ENCODE measurements at regions not wholly inside any gene's neighbourhood (a gene's known extent, or its start where the extent isn't known, plus 50 kb on each side); places are given as distances from the start of the nearest gene placed in this dataset.
"Not testable (repeated sequence)": the region's sequence is repeated elsewhere in the genome, so short reads cannot be mapped to it uniquely, and the experiment has no call there.

DNA sequence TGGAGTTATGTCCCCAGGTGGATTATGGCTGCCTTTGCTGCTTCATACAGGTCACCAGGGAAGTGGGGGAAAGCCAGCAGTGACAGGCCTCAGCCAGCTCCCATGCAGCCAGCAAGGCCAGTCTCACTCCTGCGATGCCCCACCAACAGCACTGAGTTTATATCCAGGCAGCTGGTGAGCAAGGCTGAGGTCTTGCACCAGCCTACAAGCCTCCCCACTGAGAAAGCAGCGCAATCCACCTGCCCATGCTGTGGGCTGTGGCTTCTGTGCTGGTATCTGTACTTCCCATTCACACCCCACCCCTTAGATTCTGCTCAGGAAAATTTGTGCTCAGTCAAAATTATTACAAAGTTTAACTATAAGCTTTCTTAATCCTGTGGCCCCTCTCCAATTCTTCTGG is 153.5 kb downstream of the HHIP start:
- DNase-seq, result no peak

DNA sequence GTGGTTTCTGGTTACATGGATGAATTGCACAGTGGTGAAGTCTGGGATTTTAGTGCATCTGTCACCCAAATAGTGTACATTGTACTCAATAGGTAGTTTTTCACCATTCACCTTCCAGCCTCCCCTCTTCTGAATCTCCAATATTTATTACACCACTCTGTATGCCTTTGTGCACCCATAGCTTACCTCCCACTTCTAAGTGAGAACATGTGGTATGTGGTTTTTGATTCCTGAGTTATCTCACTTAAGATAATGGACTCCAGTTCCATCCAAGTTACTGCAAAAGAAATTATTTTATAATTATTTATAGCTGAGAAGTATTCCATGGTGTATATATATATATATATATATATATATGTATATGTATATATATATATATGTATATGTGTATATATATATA is 155.8 kb downstream of the HHIP start:
- no peak for DNase-seq

DNA sequence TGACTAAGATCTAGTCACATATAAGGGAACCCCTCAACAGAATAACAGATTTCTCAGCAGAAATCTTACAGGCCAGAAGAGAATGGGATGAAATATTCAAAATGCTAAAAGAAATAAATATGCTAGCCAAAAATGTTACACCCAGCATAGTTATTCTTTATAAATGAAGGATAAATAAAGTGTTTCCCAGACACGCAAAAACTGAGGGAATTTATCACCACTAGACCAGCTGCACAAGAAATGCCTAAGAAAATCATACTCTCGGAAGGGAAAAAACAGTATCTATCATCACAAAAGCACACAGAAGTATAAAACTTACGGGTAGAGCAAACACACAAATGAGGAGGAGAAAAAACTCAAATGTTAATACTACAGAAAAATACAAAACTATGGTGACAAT is 162.1 kb downstream of the HHIP start:
- DNase-seq, result no peak

DNA sequence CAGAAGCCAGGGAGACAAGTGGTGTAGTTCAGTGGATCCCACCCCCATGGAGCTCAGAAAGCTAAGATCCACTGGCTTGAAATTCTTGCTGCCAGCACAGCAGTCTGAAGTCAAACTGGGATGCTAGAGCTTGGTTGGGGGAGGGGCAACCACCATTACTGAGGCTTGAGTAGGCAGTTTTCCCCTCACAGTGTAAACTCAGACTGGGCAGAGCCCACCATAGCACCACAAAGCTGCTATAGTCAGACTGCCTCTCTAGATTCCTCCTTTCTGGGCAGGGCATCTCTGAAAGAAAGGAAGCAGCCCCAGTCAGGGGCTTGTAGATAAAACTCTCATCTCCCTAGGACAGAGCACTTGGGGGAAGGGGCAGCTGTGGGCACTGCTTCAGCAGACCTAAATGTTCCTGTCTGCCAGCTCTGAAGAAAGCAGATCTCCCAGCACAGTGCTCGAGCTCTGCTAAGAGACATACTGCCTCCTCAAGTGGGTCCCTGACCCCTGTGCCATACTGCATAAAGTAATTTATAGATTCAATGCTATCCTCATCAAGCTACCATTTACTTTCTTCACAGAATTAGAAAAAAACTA is 163.2 kb downstream of the HHIP start:
- DNase-seq, result no peak

DNA sequence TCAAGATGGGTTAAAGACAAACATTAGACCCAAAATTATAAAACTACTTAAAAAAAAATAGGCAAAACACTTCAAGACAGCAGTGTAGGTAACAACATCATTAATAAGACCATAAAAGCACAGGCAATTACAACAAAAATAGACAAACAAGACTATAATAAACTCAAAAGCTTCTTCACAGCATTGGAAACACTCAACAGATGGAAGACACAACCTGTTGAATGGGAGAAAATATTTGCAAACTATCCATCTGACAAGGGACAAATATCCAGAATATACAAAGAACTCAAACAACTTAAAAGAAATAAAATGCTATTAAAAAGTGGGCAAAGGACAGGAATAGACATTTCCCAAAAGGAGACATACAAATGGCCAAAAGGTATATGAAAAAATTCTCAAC is 170.7 kb downstream of the HHIP start:
- no peak for DNase-seq

DNA sequence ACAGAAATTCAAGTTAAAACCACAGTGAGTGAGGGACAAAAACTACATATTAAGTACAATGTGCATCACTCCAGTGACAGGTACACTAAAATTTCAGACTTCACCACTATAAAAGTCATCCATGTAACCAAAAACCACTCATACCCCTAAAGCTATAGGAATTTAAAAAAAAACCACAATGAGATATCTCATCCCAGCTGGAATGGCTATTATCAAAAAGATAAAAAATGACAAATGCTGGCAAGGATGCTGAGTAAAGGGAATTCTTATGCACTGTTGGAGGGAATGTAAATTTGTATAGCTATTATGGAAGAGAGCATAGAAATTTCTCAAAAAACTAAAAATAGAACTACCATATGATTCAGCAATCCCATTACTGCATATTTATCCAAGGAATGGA is 171.1 kb downstream of the HHIP start:
- no peak for DNase-seq

DNA sequence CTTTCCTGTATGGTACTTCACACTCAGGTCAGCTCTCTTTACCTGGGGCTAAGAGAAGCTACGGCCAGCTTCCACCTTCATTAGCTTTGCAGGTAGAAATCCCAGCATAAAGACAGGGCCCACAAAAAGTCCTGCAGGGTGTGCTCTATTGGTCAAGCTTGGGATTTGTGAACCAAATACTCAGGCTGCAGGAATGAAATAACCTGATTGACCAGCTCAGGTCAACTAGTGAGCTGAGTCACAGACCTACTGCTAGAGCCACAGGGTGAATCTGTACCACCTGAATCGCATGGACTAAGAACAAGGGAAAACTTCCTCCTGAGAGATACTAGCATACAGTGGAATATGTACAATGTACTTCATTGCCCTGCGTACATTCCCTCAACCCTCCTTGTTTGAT is 172.2 kb downstream of the HHIP start:
- no peak for DNase-seq

DNA sequence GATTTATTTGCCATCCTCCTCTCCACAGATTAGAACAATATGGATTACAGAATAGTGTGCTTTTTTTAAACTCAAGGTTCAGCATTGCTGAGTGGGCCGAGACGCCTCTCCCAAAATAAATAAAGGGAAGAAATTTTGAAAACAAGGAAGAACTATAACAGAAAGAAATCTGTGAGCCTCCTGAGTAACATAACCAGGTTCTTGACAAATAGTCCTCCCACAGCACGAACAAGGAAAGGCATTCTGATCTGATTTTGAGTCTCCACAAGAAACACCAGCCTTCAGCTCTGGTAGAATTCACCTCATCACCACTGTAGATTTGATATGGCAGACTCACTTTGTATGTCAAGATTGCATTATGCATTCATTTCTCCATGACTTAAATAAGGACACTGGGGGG is 173.6 kb downstream of the HHIP start:
- DNase-seq, result no peak

DNA sequence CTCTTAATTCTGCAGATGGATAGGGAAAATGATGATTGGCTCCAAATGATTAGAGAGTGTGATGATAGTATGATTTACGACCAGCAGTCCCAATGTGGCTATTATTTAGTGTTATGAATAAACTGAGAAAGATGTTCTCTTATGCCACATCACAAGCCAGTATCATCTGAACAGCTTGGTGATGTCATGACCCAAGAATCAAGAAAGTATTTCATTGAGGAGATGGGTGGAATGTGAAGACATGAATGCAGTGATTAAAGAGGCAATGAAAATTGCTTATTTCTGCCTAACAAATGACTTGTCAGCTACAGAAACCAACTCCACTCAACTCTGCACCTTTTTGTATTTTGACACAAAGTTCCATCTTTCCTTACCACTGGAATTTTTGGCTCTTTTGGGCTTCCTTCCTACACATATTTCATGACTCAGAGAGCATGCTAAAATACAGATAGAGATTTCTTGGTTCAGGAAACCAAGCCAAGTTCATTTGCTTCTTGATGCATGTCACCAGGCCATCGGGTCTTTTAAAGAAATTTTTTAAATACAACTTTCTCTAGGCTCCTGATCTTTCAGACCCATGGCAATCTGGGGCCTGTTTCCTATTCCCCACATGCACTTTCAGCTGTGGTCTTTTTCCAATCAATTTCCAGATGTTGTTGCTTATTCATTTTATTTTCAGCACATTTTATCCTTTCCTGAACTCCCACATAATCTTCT is 174.2 kb downstream of the HHIP start:
- DNase-seq, result no peak

DNA sequence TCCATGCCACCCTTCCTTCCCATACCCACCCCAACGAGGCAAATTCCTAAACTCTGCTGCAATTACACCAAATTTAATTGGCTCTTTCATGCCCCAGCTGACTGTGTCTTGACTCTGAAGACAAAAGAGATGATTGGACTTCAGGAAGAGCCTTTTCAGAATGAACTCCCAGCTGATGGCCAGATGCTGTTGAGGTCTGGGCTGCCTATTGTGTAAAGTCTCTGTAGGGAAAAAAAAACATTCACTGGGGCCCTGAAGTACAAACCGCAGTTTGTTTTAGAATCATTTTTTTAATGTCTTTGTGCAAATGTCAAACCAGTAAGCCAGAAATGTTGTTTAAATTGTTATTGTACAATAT is 174.8 kb downstream of the HHIP start:
- DNase-seq, result no peak

DNA sequence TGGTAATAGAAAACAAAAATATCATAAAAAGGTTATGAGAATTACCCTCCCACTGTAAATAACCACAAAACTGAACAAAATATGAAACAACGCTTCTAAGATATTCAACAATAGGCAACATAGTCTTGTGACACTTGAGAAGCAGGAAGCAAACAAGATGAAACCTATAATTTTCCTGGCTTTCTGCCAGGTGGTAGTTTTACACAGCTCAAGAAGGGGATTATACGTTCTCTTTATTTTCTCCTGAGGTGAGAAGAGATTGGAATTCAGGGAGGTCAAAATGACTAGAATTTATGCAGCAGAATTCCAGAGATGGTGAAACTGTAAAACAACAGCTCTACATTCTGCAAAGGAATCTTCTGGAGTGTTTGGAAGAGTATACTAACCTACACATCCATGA is 186.0 kb downstream of the HHIP start:
- no peak for DNase-seq

DNA sequence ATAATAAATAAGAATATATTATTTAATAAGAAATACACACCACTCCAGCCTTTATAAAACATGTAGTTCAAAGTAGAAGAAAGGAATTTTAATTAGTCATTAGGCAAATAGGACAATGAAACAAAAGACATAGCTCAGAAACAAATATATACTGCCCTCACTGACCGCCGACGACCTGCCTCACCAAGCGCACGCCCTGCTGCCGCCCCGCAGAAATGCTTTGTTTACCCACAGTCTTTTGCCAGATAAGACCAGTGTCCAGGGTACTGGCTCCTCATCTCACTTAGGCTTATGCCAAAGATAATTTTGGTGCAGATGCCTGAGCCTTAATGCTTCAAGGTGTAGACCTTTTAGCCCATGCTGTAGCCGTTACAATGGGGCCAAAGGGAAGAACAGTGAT is 199.5 kb downstream of the HHIP start:
- DNase-seq, result no peak

DNA sequence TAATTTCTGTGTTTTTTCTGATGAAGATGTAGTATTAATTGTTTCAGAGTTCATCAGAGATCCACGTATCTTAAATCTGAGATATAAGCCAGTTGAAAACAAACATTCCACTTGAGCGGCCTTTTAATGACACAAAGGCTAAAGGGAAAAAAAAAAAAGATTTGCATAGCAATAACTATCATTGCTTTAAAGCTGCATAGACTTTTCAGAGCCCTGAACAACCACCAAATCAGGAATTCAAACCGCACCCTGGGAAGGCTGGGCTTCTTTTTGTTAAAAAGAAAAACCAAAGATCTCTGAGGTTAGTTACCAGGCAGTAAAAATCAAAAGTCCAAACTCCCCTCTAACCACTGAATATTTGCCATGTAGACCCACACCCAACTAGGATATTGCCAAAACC is 206.0 kb downstream of the HHIP start:
- no peak for DNase-seq

DNA sequence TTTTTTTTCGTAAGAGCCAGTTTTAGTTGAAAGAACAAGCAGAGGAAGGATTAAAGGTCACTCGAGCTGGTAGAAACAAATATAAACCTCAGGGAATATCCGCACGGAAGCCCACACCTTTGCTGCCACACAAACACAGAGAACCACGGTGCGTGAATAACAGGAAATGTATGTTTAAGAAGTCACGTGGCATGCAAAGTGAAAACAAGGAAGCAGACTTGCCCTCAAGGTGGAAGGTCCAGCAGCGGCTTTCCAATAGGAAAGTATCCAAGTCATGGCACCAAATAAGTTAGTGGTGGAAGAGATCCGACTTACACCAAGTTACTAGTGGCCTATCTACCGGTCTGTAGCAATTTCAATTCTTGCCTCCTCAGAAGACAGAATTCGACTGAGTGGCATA is 215.5 kb downstream of the HHIP start:
- no peak for DNase-seq

DNA sequence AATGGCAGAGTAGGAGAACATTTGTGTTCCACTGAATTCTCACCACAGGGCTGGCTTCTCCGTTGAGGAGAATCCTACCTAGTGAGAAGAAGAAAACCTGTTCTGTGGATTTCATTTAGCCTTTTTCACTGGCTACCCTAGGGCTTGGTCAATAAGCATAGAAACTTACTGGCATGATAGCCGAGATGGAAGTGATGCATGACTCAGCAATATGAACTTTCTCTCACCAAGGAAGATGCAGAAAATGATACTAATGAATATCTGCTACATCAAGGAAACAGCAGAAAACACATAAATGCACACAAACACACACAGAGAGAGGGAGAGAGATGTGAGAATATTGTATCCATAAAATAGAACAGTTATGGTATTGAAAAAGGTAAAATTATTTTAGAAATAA is 216.3 kb downstream of the HHIP start:
- no peak for DNase-seq

DNA sequence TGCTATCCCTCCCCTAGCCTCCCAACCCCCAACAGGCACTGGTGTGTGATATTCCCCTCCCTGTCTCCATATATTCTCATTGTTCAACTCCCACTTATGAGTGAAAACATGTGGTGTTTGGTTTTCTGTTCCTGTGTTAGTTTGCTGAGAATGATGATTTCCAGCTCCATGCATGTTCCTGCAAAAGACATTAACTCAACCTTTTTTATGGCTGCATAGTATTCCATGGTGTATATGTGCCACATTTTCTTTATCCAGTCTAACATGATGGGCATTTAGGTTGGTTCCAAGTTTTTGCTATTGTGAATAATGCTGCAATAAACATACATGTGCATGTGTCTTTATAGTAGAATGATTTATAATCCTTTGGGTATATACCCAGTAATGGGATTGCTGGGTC is 218.9 kb downstream of the HHIP start:
- DNase-seq, result not testable (repeated sequence)

DNA sequence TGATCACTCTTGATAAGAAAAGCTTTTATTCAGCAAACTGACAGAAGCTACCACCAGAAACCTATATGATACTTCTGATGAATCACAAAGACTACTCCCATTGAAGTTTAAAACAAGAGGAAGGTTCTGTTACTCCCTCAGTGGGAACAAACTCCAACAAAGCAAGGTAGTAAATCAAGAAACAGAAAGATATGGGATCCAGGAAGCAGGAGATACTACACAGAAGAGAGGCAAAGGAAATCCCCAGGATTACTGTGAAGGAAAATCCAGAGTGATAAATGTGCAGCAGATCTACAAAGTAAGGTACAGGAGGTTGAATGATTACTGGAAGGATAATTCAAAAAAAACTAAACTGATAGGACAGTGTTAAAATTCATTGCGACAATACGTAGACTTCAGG is 222.4 kb downstream of the HHIP start:
- DNase-seq, result no peak

DNA sequence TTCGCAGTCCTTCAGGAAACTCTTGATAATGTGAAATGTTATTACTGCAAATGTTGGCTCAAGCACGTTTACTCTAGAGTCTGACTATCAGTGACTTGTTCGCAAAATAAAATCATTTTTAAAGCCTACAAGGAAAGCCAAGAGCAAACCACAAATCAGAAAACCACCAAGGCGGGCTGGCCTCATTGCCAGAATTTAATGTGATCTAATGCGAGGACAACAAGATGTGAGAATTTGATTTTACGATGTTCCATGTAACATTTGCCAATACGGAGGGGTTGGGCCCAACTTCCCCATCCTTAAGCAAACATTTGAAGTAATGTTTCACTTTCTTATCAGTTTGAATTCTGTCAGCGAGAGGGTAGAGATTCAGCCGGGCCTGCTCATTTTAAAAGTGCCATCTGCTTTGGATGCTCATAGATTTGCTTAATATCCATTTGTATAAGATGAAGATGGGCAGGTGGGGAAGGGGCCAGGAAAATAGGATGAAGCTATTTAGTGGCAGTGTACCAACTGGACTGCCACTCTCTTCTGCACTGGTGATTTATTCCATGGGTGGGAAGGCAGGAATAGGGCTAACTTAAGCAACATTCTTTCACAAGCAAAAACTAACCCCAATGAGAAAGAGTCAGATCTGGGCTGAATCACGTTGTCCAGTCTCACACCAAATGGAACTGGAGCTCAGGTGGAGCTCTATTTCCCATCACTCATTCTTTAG is 225.3 kb downstream of the ANAPC10 start:
- DNase-seq, result no peak

DNA sequence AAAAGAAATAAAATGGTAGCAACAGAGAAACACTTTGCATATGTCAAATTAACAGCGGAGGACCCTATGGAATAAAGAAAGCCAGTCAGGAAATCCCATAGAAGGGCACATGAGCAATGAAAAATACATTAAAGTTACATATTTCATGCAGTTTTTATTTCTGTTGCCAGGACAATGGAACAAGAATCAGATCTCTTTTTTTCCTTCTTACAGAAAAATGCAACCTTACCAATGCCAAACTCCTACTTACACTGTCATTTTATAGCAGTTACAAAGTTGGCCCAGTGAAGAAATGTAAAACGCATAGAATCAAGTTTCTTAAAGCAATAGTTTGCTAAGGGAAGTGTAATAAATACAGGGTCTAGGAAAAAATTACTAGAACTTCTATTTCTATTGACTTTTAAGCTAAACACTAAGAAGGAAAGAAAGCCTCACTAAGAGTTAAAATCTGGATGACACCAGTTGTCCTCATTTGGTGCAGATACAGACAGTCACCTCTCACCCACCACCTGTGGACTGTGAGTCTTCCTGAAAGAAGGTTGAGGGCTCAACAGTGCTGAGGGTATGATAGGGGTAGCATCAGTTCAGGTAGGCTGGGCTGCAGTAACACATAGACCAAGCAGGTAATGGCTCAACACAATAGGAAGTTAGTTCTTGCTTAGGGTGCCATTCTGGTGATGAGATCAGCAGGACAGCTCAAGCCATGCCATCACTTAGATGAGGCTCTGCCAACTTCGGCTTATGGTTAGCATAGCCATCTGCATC is 224.6 kb downstream of the ANAPC10 start:
- no peak for DNase-seq

DNA sequence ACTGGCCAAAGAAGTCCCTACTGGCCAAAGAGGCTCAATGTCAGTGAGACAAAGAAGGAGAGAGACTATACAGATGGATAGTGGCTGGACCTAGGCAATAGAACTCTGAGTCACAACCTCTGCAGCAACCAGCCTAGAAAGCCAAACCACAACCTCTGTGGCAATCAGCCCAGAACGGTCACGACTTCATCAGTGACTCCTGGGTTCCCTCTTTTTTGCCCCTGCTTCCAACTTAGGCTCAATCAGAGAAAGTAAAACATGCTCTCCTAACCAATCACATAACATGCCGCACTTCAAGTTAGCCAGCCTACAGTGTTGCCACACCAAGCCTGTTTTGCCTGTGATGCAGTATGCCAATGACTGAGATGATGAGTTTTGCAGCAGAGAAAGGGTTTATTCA is 203.4 kb downstream of the ANAPC10 start:
- peak; percentile 43 to 75 (median 60) for DNase-seq

DNA sequence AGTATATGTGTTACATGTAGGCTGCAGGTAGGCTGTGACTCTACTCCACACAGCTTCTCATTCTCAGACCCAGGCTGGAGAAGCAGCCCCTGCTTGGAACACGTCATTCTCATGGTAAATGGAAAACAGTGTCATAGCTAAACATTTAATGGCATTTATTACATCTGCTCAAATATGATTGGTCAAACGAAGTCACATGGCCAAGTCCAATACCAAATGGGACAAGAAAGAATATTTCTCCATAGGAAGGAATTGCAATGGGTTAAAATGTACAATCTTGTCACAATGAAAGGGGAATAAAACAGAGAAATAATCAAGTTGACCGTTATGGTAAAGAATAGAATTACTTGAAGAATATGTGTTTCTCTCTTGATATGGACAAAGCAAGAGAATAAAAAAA is 198.6 kb downstream of the ANAPC10 start:
- DNase-seq, result no peak

DNA sequence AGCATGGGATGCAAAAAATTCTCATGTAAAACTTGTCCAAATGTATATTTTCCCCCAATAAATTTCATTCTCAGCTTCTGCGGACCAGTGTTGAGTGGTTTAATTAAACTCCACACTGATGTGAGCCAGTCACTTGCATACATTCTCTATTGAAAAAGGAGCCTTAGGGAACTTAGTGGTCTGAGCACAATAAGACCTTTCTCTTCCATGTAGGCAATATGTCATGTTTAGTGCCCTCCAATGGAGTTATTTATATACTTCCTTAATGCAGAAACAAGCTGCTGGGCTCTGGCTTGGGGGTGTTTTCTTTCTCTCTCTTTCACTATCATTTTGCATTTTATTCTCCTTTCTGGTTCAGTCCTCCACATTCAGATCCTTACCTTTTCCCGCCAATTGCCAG is 196.9 kb downstream of the ANAPC10 start:
- DNase-seq, result no peak

DNA sequence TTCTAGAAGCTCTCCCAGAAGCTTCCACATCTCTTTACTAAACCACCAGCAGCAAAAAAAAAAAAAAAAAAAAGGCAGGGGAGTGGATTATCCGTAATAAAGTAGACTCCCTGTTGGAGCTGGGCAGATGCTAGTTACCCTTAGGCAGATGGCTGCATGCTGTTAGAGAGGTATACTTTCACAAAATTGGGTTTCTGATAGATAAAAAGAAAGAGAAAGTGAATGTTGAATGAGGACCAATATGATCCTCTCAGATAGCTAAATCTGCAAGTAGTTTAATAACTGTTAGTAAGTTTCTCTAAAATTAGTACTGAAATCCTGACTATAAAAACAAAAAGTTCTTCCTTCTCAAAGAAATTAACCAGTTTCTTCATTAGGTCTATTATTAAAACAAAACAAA is 195.4 kb downstream of the ANAPC10 start:
- DNase-seq, result no peak

All from suppressor macrophage (primary cell).